C4-2B (cell line): ENCODE measurements at regions not wholly inside any gene's neighbourhood (a gene's known extent, or its start where the extent isn't known, plus 50 kb on each side); places are given as distances from the start of the nearest gene placed in this dataset.
A peak's percentile ranks its signal among the peaks of the same experiment; 100 is the strongest.

ENCODE experiments used
- H3K27ac ChIP-seq: fragments of 450-650 bp; 2 replicates; pipeline ENCODE4 v1.5.1; 2017
- CTCF ChIP-seq: fragments of 450-650 bp; conservative IDR thresholded peaks from 2 replicates; pipeline ENCODE4 v1.5.1; 2017; ENCODE audit warnings: mild to moderate bottlenecking
- ZFX ChIP-seq: fragments of 450-650 bp; IDR thresholded peaks from 2 replicates; pipeline ENCODE4 v1.6.1; 2017

- TF ChIP-seq ZFX = no peak
- TF ChIP-seq CTCF = no peak
- H3K27ac ChIP-seq = no peak overlapping the region
Measured at GRCh38 chr7:34382166-34382893, 275.7 kb upstream of the NPSR1 start.

- no peak for TF ChIP-seq ZFX
- TF ChIP-seq CTCF = no peak
- no peak overlapping the region for H3K27ac ChIP-seq
Measured at GRCh38 chr7:34385384-34385783, 272.6 kb upstream of the NPSR1 start.

GRCh38 chr7:34389332-34390078, 268.5 kb upstream of the NPSR1 start:
- TF ChIP-seq CTCF (peak; percentile 9; the same call in 1 of the 2 replicates), ZFX (no peak)
- H3K27ac ChIP-seq = no peak overlapping the region

- H3K27ac ChIP-seq = no peak overlapping the region
- no peak for TF ChIP-seq CTCF
- no peak for TF ChIP-seq ZFX
Measured at GRCh38 chr7:34390103-34390502, 267.9 kb upstream of the NPSR1 start.

GRCh38 chr7:34392972-34393371, 265.0 kb upstream of the NPSR1 start:
- no peak for TF ChIP-seq ZFX
- no peak for TF ChIP-seq CTCF
- no peak overlapping the region for H3K27ac ChIP-seq

GRCh38 chr7:34396437-34397064, 261.5 kb upstream of the NPSR1 start:
- TF ChIP-seq ZFX (no peak), CTCF (no peak)
- no peak overlapping the region for H3K27ac ChIP-seq

- no peak overlapping the region for H3K27ac ChIP-seq
- no peak for TF ChIP-seq CTCF
- TF ChIP-seq ZFX = no peak
Measured at GRCh38 chr7:34401776-34402175, 256.2 kb upstream of the NPSR1 start.
